ENCODE measurements at regions not wholly inside any gene's neighbourhood (a gene's known extent, or its start where the extent isn't known, plus 50 kb on each side); places are given as distances from the start of the nearest gene placed in this dataset.
"Not testable (repeated sequence)": the region's sequence is repeated elsewhere in the genome, so short reads cannot be mapped to it uniquely, and the experiment has no call there.

DNA sequence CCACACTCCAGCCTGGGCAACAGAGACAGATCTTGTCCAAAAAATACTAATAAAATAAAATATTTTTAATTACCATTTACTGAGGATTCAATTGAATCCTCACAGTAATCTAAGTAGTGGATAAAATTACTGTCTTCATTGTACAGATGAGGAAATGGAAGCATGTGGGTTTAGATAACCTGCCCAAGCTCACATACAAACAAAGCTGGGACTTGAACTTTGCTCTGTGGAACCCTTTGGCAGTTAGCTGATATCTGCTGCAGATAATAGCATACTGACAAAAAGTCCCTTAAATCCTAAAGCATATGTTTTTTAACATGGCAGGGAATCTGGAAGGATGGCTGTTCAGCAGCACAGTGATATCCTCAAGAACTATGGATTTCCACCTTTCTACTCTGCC, 130.9 kb upstream of the MROH9 start:
- no peak overlapping the region for H3K27ac ChIP-seq
- no peak for TF ChIP-seq ZFX (IDR thresholded peaks at IDR 0.05)
- TF ChIP-seq, protein P1, sequence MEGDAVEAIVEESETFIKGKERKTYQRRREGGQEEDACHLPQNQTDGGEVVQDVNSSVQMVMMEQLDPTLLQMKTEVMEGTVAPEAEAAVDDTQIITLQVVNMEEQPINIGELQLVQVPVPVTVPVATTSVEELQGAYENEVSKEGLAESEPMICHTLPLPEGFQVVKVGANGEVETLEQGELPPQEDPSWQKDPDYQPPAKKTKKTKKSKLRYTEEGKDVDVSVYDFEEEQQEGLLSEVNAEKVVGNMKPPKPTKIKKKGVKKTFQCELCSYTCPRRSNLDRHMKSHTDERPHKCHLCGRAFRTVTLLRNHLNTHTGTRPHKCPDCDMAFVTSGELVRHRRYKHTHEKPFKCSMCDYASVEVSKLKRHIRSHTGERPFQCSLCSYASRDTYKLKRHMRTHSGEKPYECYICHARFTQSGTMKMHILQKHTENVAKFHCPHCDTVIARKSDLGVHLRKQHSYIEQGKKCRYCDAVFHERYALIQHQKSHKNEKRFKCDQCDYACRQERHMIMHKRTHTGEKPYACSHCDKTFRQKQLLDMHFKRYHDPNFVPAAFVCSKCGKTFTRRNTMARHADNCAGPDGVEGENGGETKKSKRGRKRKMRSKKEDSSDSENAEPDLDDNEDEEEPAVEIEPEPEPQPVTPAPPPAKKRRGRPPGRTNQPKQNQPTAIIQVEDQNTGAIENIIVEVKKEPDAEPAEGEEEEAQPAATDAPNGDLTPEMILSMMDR (conservative IDR thresholded peaks at IDR 0.05): no peak

DNA sequence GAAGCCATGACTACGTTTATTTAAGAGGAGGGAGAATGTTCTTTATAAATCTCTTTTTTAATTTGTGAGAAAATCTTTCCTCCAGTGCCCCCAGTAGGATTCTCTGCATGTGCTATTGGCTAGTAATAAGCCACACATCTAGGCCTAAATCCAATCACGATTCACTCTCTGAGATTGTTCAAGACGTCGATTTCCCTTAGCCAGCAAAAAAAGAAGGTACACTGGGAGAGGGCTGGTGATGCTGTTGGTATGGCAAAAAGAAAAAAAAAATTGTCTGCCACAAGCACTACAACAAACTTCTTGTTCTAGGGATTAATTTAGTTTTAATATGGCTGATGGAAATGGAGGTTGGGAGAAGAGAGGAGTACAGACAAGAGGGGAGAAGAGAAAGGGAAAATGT, 130.5 kb upstream of the MROH9 start:
- no peak for TF ChIP-seq ZFX (IDR thresholded peaks at IDR 0.05)
- TF ChIP-seq, protein P1 (conservative IDR thresholded peaks at IDR 0.05): no peak
- no peak overlapping the region for H3K27ac ChIP-seq

DNA sequence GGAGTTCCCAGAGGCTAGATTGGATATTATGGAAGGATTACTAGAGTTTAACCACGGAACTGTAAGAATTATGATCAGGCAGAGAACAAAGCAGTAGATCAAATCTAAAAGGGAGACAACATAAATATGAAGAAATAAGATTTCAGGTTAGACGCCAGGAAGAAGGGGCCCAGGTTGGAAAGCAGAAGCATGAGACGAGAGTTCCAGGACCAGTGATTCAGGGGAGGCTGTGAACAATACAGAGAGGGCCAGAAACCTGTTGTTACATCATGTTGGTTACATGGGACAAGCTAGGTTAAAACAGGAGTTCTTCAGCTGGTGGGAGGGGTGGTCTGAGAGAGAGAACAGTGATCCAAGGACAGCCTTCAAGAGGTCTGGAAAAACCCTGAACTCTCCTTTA, 128.4 kb upstream of the MROH9 start:
- H3K27ac ChIP-seq: no peak overlapping the region
- TF ChIP-seq, protein P1 (conservative IDR thresholded peaks at IDR 0.05): no peak
- TF ChIP-seq ZFX (IDR thresholded peaks at IDR 0.05): no peak

DNA sequence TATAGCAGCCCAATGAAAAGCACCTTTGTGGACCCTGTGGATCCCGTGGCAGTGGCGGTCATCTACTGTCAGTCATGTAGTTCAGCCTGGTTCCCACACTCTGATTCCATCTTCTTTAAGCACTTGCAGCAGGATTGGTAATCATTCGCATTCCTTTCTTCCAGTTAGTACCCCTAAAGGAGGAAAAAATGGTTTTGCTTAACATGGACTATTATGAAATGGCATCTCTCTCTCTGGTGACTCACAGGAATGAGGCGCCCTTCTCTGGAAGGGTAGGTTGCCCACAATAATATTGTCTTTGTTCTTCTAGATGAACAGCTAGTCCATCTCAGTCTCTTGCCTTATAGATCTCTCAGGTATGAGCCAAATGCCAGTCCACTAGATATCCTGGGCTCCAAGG, 127.9 kb upstream of the MROH9 start:
- TF ChIP-seq ZFX (IDR thresholded peaks at IDR 0.05): no peak
- TF ChIP-seq, protein P1 (conservative IDR thresholded peaks at IDR 0.05): no peak
- H3K27ac ChIP-seq: no peak overlapping the region

DNA sequence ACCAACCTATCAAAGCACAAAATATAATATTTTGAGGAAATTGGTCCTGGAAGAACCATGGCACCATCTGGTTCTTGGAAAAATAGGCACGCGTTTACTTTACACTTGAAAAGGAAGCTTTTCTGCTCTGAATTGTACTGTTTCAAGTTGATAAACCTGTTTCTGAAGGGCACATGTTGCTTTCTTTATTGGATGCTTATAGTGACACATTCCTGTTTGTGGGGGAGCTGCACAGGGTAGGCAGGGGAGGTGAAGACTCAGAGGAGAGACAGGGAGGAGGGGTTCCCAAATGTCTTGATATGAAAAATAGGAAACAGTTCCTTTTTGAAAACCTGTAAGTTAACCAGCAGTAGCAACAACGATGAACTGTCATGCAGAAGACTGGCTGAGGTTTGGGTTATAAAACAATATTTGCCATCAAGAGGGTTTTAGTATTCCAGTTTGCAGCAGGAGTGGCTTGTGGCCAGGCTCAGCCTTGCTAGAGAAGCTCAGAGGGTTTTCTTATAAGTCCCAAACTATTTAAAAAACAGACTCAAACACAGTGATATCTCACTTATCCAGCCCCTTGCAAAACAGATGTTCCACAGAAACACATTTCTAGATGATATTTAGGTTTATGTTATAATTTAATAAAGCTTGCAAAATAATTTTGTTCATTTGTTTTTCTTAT, 127.0 kb upstream of the MROH9 start:
- TF ChIP-seq, protein P1 (conservative IDR thresholded peaks at IDR 0.05): no peak
- TF ChIP-seq ZFX (IDR thresholded peaks at IDR 0.05): no peak
- H3K27ac ChIP-seq: no peak overlapping the region

DNA sequence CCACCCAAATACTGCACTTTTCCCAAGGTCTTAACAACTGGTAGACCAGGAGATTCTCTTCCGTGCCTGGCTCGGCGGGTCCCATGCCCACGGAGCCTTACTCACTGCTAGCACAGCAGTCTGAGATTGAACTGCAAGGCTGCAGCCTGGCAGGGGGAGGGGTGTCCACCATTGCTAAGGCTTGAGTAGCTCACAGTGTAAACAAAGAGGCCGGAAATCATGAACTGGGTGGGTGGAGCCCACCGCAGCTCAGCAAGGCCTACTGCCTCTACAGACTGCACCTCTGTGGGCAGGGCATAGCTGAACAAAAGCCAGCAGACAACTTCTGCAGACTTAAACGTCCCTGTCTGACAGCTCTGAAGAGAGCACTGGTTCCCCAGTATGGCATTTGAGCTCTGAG, 124.3 kb upstream of the MROH9 start:
- not testable (repeated sequence) for H3K27ac ChIP-seq

DNA sequence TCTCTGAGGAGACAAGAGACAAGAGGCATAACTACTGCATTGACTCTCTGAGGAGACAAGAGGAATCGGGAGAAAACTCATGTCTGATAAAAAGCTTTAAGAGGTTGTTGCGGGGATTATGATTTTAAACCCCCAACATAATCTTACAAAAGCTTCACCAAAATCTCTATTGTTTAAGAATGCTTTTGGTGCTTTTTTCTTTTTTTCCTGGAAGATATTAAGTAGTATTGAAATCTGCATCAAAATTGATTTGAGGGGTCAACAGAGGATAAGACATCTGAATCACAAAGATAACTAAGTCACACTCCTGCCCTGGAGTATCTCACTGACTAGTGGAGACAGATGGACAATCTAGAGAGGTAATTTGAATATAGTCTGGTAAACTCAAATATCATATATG, 115.6 kb upstream of the MROH9 start:
- H3K27ac ChIP-seq: no peak overlapping the region
- TF ChIP-seq ZFX (IDR thresholded peaks at IDR 0.05): no peak
- TF ChIP-seq, protein P1 (conservative IDR thresholded peaks at IDR 0.05): no peak

DNA sequence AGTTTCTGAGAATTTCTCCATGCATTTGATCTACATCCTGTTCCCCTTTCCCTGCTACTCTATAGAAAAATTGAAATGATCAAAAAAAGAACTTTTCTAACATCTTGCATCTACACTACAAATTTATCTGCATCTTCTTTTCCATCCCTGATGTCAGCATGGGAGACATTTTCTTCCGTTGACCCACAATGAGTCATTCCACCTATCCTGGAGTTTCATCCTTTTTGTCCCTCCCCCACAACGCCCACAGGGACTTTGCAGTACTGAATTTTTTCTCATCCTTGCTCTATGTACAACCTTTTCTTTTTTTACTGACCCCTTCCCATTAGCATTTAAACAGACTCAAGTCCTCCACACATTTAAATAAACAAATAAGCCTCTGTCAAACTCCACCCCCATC, 112.2 kb upstream of the MROH9 start:
- H3K27ac ChIP-seq: no peak overlapping the region
- no peak for TF ChIP-seq ZFX (IDR thresholded peaks at IDR 0.05)
- TF ChIP-seq, protein P1 (conservative IDR thresholded peaks at IDR 0.05): no peak
